GM18502 (cell line): ENCODE measurements at regions not wholly inside any gene's neighbourhood (a gene's known extent, or its start where the extent isn't known, plus 50 kb on each side); places are given as distances from the start of the nearest gene placed in this dataset.
"Not testable (repeated sequence)": the region's sequence is repeated elsewhere in the genome, so short reads cannot be mapped to it uniquely, and the experiment has no call there.

Source experiments
- ATAC-seq: cut with Tn5 transposase; IDR thresholded peaks from one replicate; pipeline ENCODE4 v1.9.1; 2021; ENCODE audit warnings: mild to moderate bottlenecking; ENCODE audit not compliant: unreplicated experiment, poor library complexity

- ATAC-seq: no peak
These were observed 596.3 kb upstream of the CHRM3 start for GRCh38 chr1:238789916-238790667.

- no peak for ATAC-seq
These were observed 598.9 kb upstream of the CHRM3 start for GRCh38 chr1:238787471-238787870.

GRCh38 chr1:238783633-238784032 lies 602.7 kb upstream of the CHRM3 start:
- ATAC-seq: no peak

- no peak for ATAC-seq
These were observed 606.7 kb upstream of the CHRM3 start for GRCh38 chr1:238779716-238780115.

GRCh38 chr1:238778113-238778512 lies 608.3 kb upstream of the CHRM3 start:
- ATAC-seq: no peak

GRCh38 chr1:238777551-238777950 lies 608.8 kb upstream of the CHRM3 start:
- ATAC-seq: no peak

- ATAC-seq: no peak
These were observed 610.2 kb upstream of the CHRM3 start for GRCh38 chr1:238776126-238776525.

GRCh38 chr1:238772322-238772721 lies 614.0 kb upstream of the CHRM3 start:
- ATAC-seq: no peak

GRCh38 chr1:238767321-238767720 lies 619.0 kb upstream of the CHRM3 start:
- ATAC-seq: no peak

- no peak for ATAC-seq
These were observed 621.6 kb upstream of the CHRM3 start for GRCh38 chr1:238764779-238765178.

GRCh38 chr1:238753252-238753651 lies 633.1 kb upstream of the CHRM3 start:
- ATAC-seq: no peak

- no peak for ATAC-seq
These were observed 634.0 kb upstream of the CHRM3 start for GRCh38 chr1:238752327-238752726.

- ATAC-seq: no peak
These were observed 641.3 kb upstream of the CHRM3 start for GRCh38 chr1:238745069-238745468.

GRCh38 chr1:238738892-238739291 lies 647.5 kb upstream of the CHRM3 start:
- no peak for ATAC-seq

- ATAC-seq: no peak
These were observed 658.7 kb upstream of the CHRM3 start for GRCh38 chr1:238727670-238728069.

- ATAC-seq: no peak
These were observed 663.6 kb upstream of the CHRM3 start for GRCh38 chr1:238722812-238723211.

GRCh38 chr1:238710697-238711096 lies 675.7 kb upstream of the CHRM3 start:
- no peak for ATAC-seq

GRCh38 chr1:238701024-238701423 lies 685.3 kb upstream of the CHRM3 start:
- ATAC-seq: no peak

GRCh38 chr1:238690415-238690814 lies 696.0 kb upstream of the CHRM3 start:
- no peak for ATAC-seq

- not testable (repeated sequence) for ATAC-seq
These were observed 701.8 kb upstream of the CHRM3 start for GRCh38 chr1:238684576-238684975.

GRCh38 chr1:238681451-238681850 lies 704.9 kb upstream of the CHRM3 start:
- no peak for ATAC-seq

GRCh38 chr1:238681021-238681420 lies 705.3 kb upstream of the CHRM3 start:
- ATAC-seq: no peak
